ENCODE measurements at regions not wholly inside any gene's neighbourhood (a gene's known extent, or its start where the extent isn't known, plus 50 kb on each side); places are given as distances from the start of the nearest gene placed in this dataset.

- TF ChIP-seq, protein P1, sequence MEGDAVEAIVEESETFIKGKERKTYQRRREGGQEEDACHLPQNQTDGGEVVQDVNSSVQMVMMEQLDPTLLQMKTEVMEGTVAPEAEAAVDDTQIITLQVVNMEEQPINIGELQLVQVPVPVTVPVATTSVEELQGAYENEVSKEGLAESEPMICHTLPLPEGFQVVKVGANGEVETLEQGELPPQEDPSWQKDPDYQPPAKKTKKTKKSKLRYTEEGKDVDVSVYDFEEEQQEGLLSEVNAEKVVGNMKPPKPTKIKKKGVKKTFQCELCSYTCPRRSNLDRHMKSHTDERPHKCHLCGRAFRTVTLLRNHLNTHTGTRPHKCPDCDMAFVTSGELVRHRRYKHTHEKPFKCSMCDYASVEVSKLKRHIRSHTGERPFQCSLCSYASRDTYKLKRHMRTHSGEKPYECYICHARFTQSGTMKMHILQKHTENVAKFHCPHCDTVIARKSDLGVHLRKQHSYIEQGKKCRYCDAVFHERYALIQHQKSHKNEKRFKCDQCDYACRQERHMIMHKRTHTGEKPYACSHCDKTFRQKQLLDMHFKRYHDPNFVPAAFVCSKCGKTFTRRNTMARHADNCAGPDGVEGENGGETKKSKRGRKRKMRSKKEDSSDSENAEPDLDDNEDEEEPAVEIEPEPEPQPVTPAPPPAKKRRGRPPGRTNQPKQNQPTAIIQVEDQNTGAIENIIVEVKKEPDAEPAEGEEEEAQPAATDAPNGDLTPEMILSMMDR (IDR thresholded peaks at IDR 0.05) = no peak
- TF ChIP-seq POLR2A (IDR thresholded peaks at IDR 0.05) = no peak
These were observed 183.4 kb upstream of the NRXN3 start for GRCh38 chr14:77986773-77987172.

Measured in esophagus squamous epithelium (tissue), 4 donors.